ENCODE measurements at regions not wholly inside any gene's neighbourhood (a gene's known extent, or its start where the extent isn't known, plus 50 kb on each side); places are given as distances from the start of the nearest gene placed in this dataset.

- no peak for TF ChIP-seq CTCF (IDR thresholded peaks at IDR 0.05)
- TF ChIP-seq POLR2A (IDR thresholded peaks at IDR 0.05): no peak
- TF ChIP-seq EP300 (IDR thresholded peaks at IDR 0.05): no peak
- Histone ChIP-seq H3K36me3 (no peaks in the 10 kb centered on the region), H3K27me3 (no peaks in the 10 kb centered on the region), H3K27ac (no peak overlapping the region), H3K4me1 (ENCODE audit: insufficient read depth) (peaks cover 5% of the 10 kb centered on the region), H3K9me3 (no peaks in the 10 kb centered on the region), H3K4me3 (no peak overlapping the region)
- WGBS, 3 donors: 82 to 90% (median 88%) methylated on average over 21 of the region's 21 CpGs
- DNase-seq: peak in 3 of 5 donors; percentile 7 to 17 (median 15)
- intact Hi-C loops (cut with DNase I): loop anchor here in 3 of 4 donors (5.0 to 10.0 kb wide), 3 partner anchors 1640 to 1700 kb away; no protein-coding TSS in a partner anchor
Observed at GRCh38 chr22:48494256-48494967, 1333.3 kb downstream of the BRD1 start.

- intact Hi-C loops (cut with DNase I): loop anchor here in 3 of 4 donors (5.0 to 10.0 kb wide), 3 partner anchors 1639 to 1699 kb away; no protein-coding TSS in a partner anchor
- Histone ChIP-seq H3K27ac (no peak overlapping the region), H3K4me3 (no peak overlapping the region), H3K27me3 (no peaks in the 10 kb centered on the region), H3K36me3 (no peaks in the 10 kb centered on the region), H3K9me3 (no peaks in the 10 kb centered on the region), H3K4me1 (ENCODE audit: insufficient read depth) (peaks cover 5% of the 10 kb centered on the region)
- peak in 2 of 5 donors; percentile 16 to 24 for DNase-seq
- 83 to 90% (median 85%) methylated on average over 6 of the region's 6 CpGs for WGBS, 3 donors
- TF ChIP-seq CTCF (IDR thresholded peaks at IDR 0.05) (no peak), EP300 (IDR thresholded peaks at IDR 0.05) (no peak), POLR2A (IDR thresholded peaks at IDR 0.05) (no peak)
Observed at GRCh38 chr22:48493733-48494132, 1333.9 kb downstream of the BRD1 start.

GRCh38 chr22:48492366-48493320 lies 1335.0 kb downstream of the BRD1 start:
- intact Hi-C loops (cut with DNase I): loop anchor here in 3 of 4 donors (5.0 to 10.0 kb wide), 3 partner anchors 1638 to 1698 kb away; no protein-coding TSS in a partner anchor
- H3K36me3 ChIP-seq: no peaks in the 10 kb centered on the region
- peaks cover 5% of the 10 kb centered on the region for H3K4me1 ChIP-seq (ENCODE audit: insufficient read depth)
- H3K4me3 ChIP-seq: no peak overlapping the region
- H3K27ac ChIP-seq: no peak overlapping the region
- 31 to 38% (median 35%) methylated on average over 19 of the region's 19 CpGs for WGBS, 3 donors
- TF ChIP-seq EP300 (IDR thresholded peaks at IDR 0.05) (no peak), CTCF (IDR thresholded peaks at IDR 0.05) (peak; percentile 40 to 65 (median 46)), POLR2A (IDR thresholded peaks at IDR 0.05) (no peak)
- no peaks in the 10 kb centered on the region for H3K27me3 ChIP-seq
- no peaks in the 10 kb centered on the region for H3K9me3 ChIP-seq
- peak; percentile 53 to 81 (median 70) for DNase-seq

GRCh38 chr22:48491451-48491941 lies 1336.2 kb downstream of the BRD1 start:
- H3K4me3 ChIP-seq: no peak overlapping the region
- no peak overlapping the region for H3K27ac ChIP-seq
- H3K9me3 ChIP-seq: no peaks in the 10 kb centered on the region
- no peak for DNase-seq
- no peaks in the 10 kb centered on the region for H3K27me3 ChIP-seq
- intact Hi-C loops (cut with DNase I): loop anchor here in 3 of 4 donors (5.0 to 10.0 kb wide), 3 partner anchors 1637 to 1697 kb away; no protein-coding TSS in a partner anchor
- peaks cover 5% of the 10 kb centered on the region for H3K4me1 ChIP-seq (ENCODE audit: insufficient read depth)
- WGBS, 3 donors: 78 to 87% (median 85%) methylated on average over 19 of the region's 19 CpGs
- no peaks in the 10 kb centered on the region for H3K36me3 ChIP-seq
- TF ChIP-seq EP300 (IDR thresholded peaks at IDR 0.05) (no peak), CTCF (IDR thresholded peaks at IDR 0.05) (no peak), POLR2A (IDR thresholded peaks at IDR 0.05) (no peak)
